ENCODE measurements at regions not wholly inside any gene's neighbourhood (a gene's known extent, or its start where the extent isn't known, plus 50 kb on each side); places are given as distances from the start of the nearest gene placed in this dataset.

GRCh38 chr11:96461871-96462270 lies 72.1 kb downstream of the JRKL start:
- Histone ChIP-seq H3K9ac (ENCODE audit: low read length) (no peak overlapping the region), H3K4me2 (replicated peaks; ENCODE audit: low read depth, low read length, poor library complexity, severe bottlenecking) (no peak overlapping the region), H2AFZ (ENCODE audit: insufficient read depth, low read depth, low read length, poor library complexity, severe bottlenecking) (no peak overlapping the region), H4K20me1 (ENCODE audit: control insufficient read depth, insufficient read depth, low read length, poor library complexity, severe bottlenecking) (no peaks in the 10 kb centered on the region), H3K4me1 (ENCODE audit: control insufficient read depth in 2 of 2, insufficient read depth in 2 of 2, low read length in 2 of 2) (peaks cover 3 to 4% of the 10 kb centered on the region in 2 donors), H3K79me2 (ENCODE audit: control insufficient read depth, insufficient read depth, low read length) (no peaks in the 10 kb centered on the region), H3K9me3 (ENCODE audit: control extremely low read depth in 1 of 3, control insufficient read depth in 2 of 3, insufficient read depth in 1 of 3, low read length in 2 of 3) (peaks cover 0 to 6% (median 0%) of the 10 kb centered on the region in 3 donors), H3K36me3 (replicated peaks in 1 of 2; ENCODE audit: control extremely low read depth in 1 of 2, control insufficient read depth in 1 of 2, extremely low read depth in 1 of 2, insufficient read depth in 2 of 2, low read length in 1 of 2) (no peaks in the 10 kb centered on the region), H3K4me3 (ENCODE audit: control extremely low read depth in 1 of 5, extremely low read depth in 1 of 5, insufficient read depth in 1 of 5, low read depth in 2 of 5, low read length in 4 of 5) (no peak overlapping the region), H3K27me3 (replicated peaks in 1 of 4; ENCODE audit: control extremely low read depth in 1 of 4, control insufficient read depth in 3 of 4, insufficient read depth in 4 of 4, low read length in 3 of 4) (no peaks in the 10 kb centered on the region), H3K27ac (ENCODE audit: low read length in 2 of 2) (no peak overlapping the region)
- CTCF ChIA-PET, result interaction anchor here (0.8 to 2.3 kb wide), 4 partner anchors 8 to 621 kb away, joined by 3 to 7 read pairs (median 5); no protein-coding TSS in a partner anchor
- Mint-ChIP-seq H3K27me3 (peaks cover 25% of the 10 kb centered on the region), H3K4me1 (peaks cover 2% of the 10 kb centered on the region), H3K27ac (no peak overlapping the region), H3K4me3 (no peak overlapping the region), H3K9me3 (ENCODE audit: insufficient read depth) (no peaks in the 10 kb centered on the region)
- intact Hi-C loops (cut with micrococcal nuclease), result no loop called here
- WGBS (ENCODE audit: insufficient coverage), result no CpG with 5 or more reads among the region's 2 CpGs
- DNase-seq (no peak), ATAC-seq (ENCODE audit: low read depth) (no peak)
- POLR2A ChIA-PET, result no interaction called here
- no peak for TF ChIP-seq EZH2 (IDR thresholded peaks at IDR 0.05; ENCODE audit: borderline replicate concordance, insufficient read depth, low read depth, low read length, poor library complexity, severe bottlenecking)
- TF ChIP-seq, protein P1, sequence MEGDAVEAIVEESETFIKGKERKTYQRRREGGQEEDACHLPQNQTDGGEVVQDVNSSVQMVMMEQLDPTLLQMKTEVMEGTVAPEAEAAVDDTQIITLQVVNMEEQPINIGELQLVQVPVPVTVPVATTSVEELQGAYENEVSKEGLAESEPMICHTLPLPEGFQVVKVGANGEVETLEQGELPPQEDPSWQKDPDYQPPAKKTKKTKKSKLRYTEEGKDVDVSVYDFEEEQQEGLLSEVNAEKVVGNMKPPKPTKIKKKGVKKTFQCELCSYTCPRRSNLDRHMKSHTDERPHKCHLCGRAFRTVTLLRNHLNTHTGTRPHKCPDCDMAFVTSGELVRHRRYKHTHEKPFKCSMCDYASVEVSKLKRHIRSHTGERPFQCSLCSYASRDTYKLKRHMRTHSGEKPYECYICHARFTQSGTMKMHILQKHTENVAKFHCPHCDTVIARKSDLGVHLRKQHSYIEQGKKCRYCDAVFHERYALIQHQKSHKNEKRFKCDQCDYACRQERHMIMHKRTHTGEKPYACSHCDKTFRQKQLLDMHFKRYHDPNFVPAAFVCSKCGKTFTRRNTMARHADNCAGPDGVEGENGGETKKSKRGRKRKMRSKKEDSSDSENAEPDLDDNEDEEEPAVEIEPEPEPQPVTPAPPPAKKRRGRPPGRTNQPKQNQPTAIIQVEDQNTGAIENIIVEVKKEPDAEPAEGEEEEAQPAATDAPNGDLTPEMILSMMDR (IDR thresholded peaks at IDR 0.05), result no peak

DNA sequence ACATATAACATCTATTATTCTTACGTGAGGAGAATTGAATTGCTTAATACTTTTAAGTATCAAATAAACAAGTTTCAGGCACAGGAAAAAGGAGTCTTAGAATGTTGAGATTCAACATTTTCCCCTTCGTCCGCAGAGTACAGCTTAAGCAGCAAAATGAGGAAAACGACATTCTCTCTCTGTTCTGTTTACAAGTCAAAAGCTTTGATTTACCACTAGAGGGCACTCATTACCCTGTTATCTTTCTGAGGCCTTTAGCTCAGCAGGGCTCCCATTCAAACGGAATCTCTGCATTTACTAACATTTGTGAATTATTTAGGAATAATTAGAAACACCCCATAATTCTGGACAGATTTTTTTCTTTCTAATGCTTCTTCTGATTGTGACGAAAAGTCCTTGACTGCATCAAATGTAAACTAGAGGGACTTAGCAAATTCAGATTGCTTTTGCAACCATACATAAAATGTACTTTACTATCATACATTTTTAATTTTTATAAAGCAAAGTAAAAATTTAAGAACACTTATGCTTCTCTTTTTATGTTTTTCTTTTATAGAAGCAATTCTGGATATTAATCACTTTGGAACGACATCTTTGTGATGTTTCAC lies 75.0 kb downstream of the JRKL start:
- ChIA-PET POLR2A (no interaction called here), CTCF (interaction anchor here (0.8 to 2.3 kb wide), 12 partner anchors 9 to 1886 kb away, joined by 3 to 16 read pairs (median 3); no protein-coding TSS in a partner anchor)
- H3K9me3 ChIP-seq (ENCODE audit: control extremely low read depth in 1 of 3, control insufficient read depth in 2 of 3, insufficient read depth in 1 of 3, low read length in 2 of 3), result peaks cover 0 to 6% (median 0%) of the 10 kb centered on the region in 3 donors
- H3K36me3 ChIP-seq (replicated peaks in 1 of 2; ENCODE audit: control extremely low read depth in 1 of 2, control insufficient read depth in 1 of 2, extremely low read depth in 1 of 2, insufficient read depth in 2 of 2, low read length in 1 of 2), result no peaks in the 10 kb centered on the region
- peaks cover 3 to 4% of the 10 kb centered on the region in 2 donors for H3K4me1 ChIP-seq (ENCODE audit: control insufficient read depth in 2 of 2, insufficient read depth in 2 of 2, low read length in 2 of 2)
- no peaks in the 10 kb centered on the region for H3K79me2 ChIP-seq (ENCODE audit: control insufficient read depth, insufficient read depth, low read length)
- H3K4me3 ChIP-seq (ENCODE audit: control extremely low read depth in 1 of 5, extremely low read depth in 1 of 5, insufficient read depth in 1 of 5, low read depth in 2 of 5, low read length in 4 of 5), result peak overlapping the region in 1 of 5 experiments; percentile 24
- no peak overlapping the region for H3K27ac ChIP-seq (ENCODE audit: low read length in 2 of 2)
- peak overlapping the region; percentile 50 for H3K4me2 ChIP-seq (replicated peaks; ENCODE audit: low read depth, low read length, poor library complexity, severe bottlenecking)
- Mint-ChIP-seq H3K9me3 (ENCODE audit: insufficient read depth) (no peaks in the 10 kb centered on the region), H3K27me3 (peaks cover 12% of the 10 kb centered on the region), H3K27ac (no peak overlapping the region), H3K4me1 (peaks cover 2% of the 10 kb centered on the region), H3K4me3 (no peak overlapping the region)
- peak; percentile 67 for ATAC-seq (ENCODE audit: low read depth)
- H2AFZ ChIP-seq (ENCODE audit: insufficient read depth, low read depth, low read length, poor library complexity, severe bottlenecking), result peak overlapping the region; percentile 66
- WGBS (ENCODE audit: insufficient coverage), result 0% methylated on average over 1 of the region's 7 CpGs
- H3K27me3 ChIP-seq (replicated peaks in 1 of 4; ENCODE audit: control extremely low read depth in 1 of 4, control insufficient read depth in 3 of 4, insufficient read depth in 4 of 4, low read length in 3 of 4), result peaks cover 0 to 3% (median 0%) of the 10 kb centered on the region in 4 experiments
- H4K20me1 ChIP-seq (ENCODE audit: control insufficient read depth, insufficient read depth, low read length, poor library complexity, severe bottlenecking), result no peaks in the 10 kb centered on the region
- peak; percentile 63 for DNase-seq
- TF ChIP-seq, protein P1 (IDR thresholded peaks at IDR 0.05), result peak; percentile 87
- no peak for TF ChIP-seq EZH2 (IDR thresholded peaks at IDR 0.05; ENCODE audit: borderline replicate concordance, insufficient read depth, low read depth, low read length, poor library complexity, severe bottlenecking)
- intact Hi-C loops (cut with micrococcal nuclease), result no loop called here
- H3K9ac ChIP-seq (ENCODE audit: low read length), result peak overlapping the region; percentile 20
